ENCODE measurements at regions not wholly inside any gene's neighbourhood (a gene's known extent, or its start where the extent isn't known, plus 50 kb on each side); places are given as distances from the start of the nearest gene placed in this dataset.

DNA sequence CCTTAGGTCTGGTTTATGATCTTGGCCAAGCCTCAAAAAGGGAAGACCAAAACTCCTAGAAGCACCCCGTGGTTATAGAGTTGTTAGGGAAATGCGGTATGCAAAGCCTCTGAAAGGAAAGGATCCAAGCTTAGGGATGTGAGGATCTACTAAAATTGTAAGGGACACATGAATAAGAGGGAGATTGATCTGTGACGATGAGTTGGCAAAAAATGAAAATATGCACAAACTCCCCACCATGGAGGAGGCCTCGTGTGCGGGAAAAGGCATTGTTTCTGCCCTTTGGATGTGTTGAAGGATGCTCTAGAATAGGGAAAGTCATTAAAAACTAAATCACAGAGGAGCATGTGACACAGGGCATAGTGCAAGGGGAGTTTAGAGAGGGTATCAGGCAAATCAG, 88.7 kb upstream of the UBL3 start:
- DNase-seq (ENCODE audit: low read depth in 1 of 2, low spot score in 2 of 2) (no peak), FAIRE-seq (peak; percentile 72)
- Histone ChIP-seq H3K9ac (replicated peaks in 1 of 4; ENCODE audit: extremely low read depth in 1 of 4, low read depth in 3 of 4, low read length in 3 of 4) (no peak overlapping the region), H3K36me3 (ENCODE audit: control insufficient read depth in 2 of 4, insufficient read depth in 4 of 4, low read length in 3 of 4) (no peaks in the 10 kb centered on the region), H2AFZ (ENCODE audit: low read length) (no peak overlapping the region), H3K27me3 (replicated peaks in 1 of 4; ENCODE audit: control insufficient read depth in 3 of 4, extremely low read depth in 1 of 4, insufficient read depth in 3 of 4, low read length in 3 of 4) (peaks cover 0 to 11% (median 8%) of the 10 kb centered on the region in 4 experiments; a peak in 3 of 7 replicates), H2BK12ac (ENCODE audit: low read depth, low read length) (no peak overlapping the region), H3K23me2 (ENCODE audit: low read depth, low read length) (no peaks in the 10 kb centered on the region; the same call in 1 of the 2 replicates), H3K18ac (ENCODE audit: extremely low read depth, low read length) (no peak overlapping the region), H3K9me3 (ENCODE audit: insufficient read depth in 2 of 2, low read depth in 1 of 2, low read length in 1 of 2) (no peaks in the 10 kb centered on the region), H3K56ac (replicated peaks; ENCODE audit: insufficient read length, low read depth, low read length) (no peak overlapping the region), H2BK120ac (replicated peaks; ENCODE audit: low read depth, low read length) (no peak overlapping the region), H3K4me2 (ENCODE audit: insufficient read depth in 1 of 2, low read depth in 2 of 2, low read length in 2 of 2) (no peak overlapping the region), H4K91ac (replicated peaks; ENCODE audit: insufficient read length, low read length) (no peak overlapping the region), H3K23ac (ENCODE audit: insufficient read length) (no peak overlapping the region), H4K8ac (ENCODE audit: extremely low read depth, insufficient read depth, low read length) (no peak overlapping the region), H4K5ac (ENCODE audit: insufficient read length, low read depth, low read length) (no peak overlapping the region), H2AK5ac (ENCODE audit: low read depth, low read length) (no peak overlapping the region), H3K4me3 (ENCODE audit: extremely low read depth in 1 of 4, insufficient read depth in 2 of 4, low read depth in 3 of 4, low read length in 4 of 4) (no peak overlapping the region), H3K79me2 (ENCODE audit: control insufficient read depth in 1 of 2, insufficient read depth in 2 of 2, low read length in 2 of 2) (no peaks in the 10 kb centered on the region), H2BK20ac (ENCODE audit: low read length) (no peak overlapping the region), H3K79me1 (ENCODE audit: low read depth, low read length) (no peaks in the 10 kb centered on the region), H3K27ac (ENCODE audit: low read depth, low read length) (no peak overlapping the region), H3K4ac (replicated peaks; ENCODE audit: insufficient read length, low read depth, low read length) (no peak overlapping the region), H3K4me1 (replicated peaks in 1 of 4; ENCODE audit: control insufficient read depth in 3 of 4, insufficient read depth in 4 of 4, low read length in 3 of 4) (peaks cover 2 to 33% (median 18%) of the 10 kb centered on the region in 4 experiments; a peak in 6 of 7 replicates), H2BK5ac (ENCODE audit: low read depth, low read length) (no peak overlapping the region), H3K14ac (ENCODE audit: insufficient read length) (no peak overlapping the region), H2BK15ac (ENCODE audit: low read length) (no peak overlapping the region), H4K20me1 (replicated peaks in 1 of 2; ENCODE audit: control insufficient read depth in 1 of 2, insufficient read depth in 2 of 2, low read length in 2 of 2) (no peaks in the 10 kb centered on the region)
- ChIA-PET POLR2A (ENCODE audit: partially characterized antibody) (no interaction called here), CTCF (ENCODE audit: partially characterized antibody) (interaction anchor here (1.9 to 11.0 kb wide), 2 partner anchors 17 to 175 kb away, joined by 11 to 97 read pairs; no protein-coding TSS in a partner anchor)
- no peak for TF ChIP-seq KDM4A (IDR thresholded peaks at IDR 0.05; ENCODE audit: low read depth, low read length, severe bottlenecking)
- no peak for TF ChIP-seq POU5F1 (IDR thresholded peaks at IDR 0.05; ENCODE audit: low read depth, low read length)
- no peak for TF ChIP-seq TAF1 (IDR thresholded peaks at IDR 0.05; ENCODE audit: low read depth, low read length)
- no peak for TF ChIP-seq SIRT6 (IDR thresholded peaks at IDR 0.05; ENCODE audit: low read length)
- TF ChIP-seq YY1 (IDR thresholded peaks at IDR 0.05; ENCODE audit: low read depth, low read length) = no peak
- TF ChIP-seq KDM5A (IDR thresholded peaks at IDR 0.05; ENCODE audit: low read length) = no peak
- TF ChIP-seq CEBPB (IDR thresholded peaks at IDR 0.05; ENCODE audit: low read depth, low read length) = no peak
- WGBS, 2 experiments (ENCODE audit: extremely low coverage in 1 of 2, insufficient coverage in 1 of 2, insufficient read length in 1 of 2, insufficient replicate concordance in 2 of 2, low coverage in 1 of 2, low lambda C conversion rate in 2 of 2, missing lambda C conversion rate in 1 of 2) = 72% methylated on average over 5 of the region's 5 CpGs; no CpG with 5 or more reads in 1 of the 2 experiments
